Caco-2 (cell line): ENCODE measurements at regions not wholly inside any gene's neighbourhood (a gene's known extent, or its start where the extent isn't known, plus 50 kb on each side); places are given as distances from the start of the nearest gene placed in this dataset.

Experiments used
- BruUV-seq: library from RNA; stranded (reverse); fragments of 400-500 nt; replicated peaks from 2 replicates; lab custom pipeline; 2021; lab: Mats Ljungman, UMichigan
- CTCF ChIA-PET: fragments of 300-600 bp; sonication (Branson Sonifier 250); formaldehyde crosslinking; loops from one replicate; lab custom pipeline; 2022; ENCODE audit warnings: antibody characterized with exemption; lab: Charles Lee
- POLR2A ChIA-PET: fragments of 300-600 bp; sonication (Branson Sonifier 250); formaldehyde crosslinking; loops from one replicate; lab custom pipeline; 2022; ENCODE audit warnings: antibody characterized with exemption; lab: Charles Lee
- DNase-seq, 2 experiments: peaks; one replicate each; pipeline versions ENCODE4 v3.0.0 to v3.0.0-alpha.2; 2020 to 2022
- H3K27me3 ChIP-seq: replicated peaks from 2 replicates; pipeline ENCODE4 v1.6.0; 2011; ENCODE audit warnings: low read length; ENCODE audit not compliant: control insufficient read depth, insufficient read depth
- H3K36me3 ChIP-seq: 2 replicates; pipeline ENCODE4 v1.5.1; 2011; ENCODE audit warnings: low read length; ENCODE audit not compliant: control insufficient read depth, insufficient read depth
- H3K4me1 ChIP-seq: fragments of 250-450 bp; sonication (Bioruptor Pico); 2 replicates; pipeline ENCODE4 v1.5.1; 2020; ENCODE audit warnings: mild to moderate bottlenecking
- H3K4me3 ChIP-seq: 2 replicates; pipeline ENCODE4 v1.5.1; 2011; ENCODE audit warnings: low read depth, mild to moderate bottlenecking, control low read depth, low read length
- H3K9me3 ChIP-seq: fragments of 250-450 bp; sonication (Bioruptor Pico); 2 replicates; pipeline ENCODE4 v1.5.1; 2020; ENCODE audit warnings: mild to moderate bottlenecking, moderate library complexity
- H3K27ac Mint-ChIP-seq: one replicate; pipeline ENCODE4 v1.8.0; 2022; ENCODE audit warnings: mixed read lengths; ENCODE audit not compliant: unreplicated experiment
- H3K27me3 Mint-ChIP-seq: one replicate; pipeline ENCODE4 v1.8.0; 2022; ENCODE audit warnings: mixed read lengths; ENCODE audit not compliant: insufficient read depth, unreplicated experiment
- H3K36me3 Mint-ChIP-seq: one replicate; pipeline ENCODE4 v1.8.0; 2022; ENCODE audit warnings: mild to moderate bottlenecking, mixed read lengths; ENCODE audit not compliant: insufficient read depth, unreplicated experiment
- H3K4me1 Mint-ChIP-seq: one replicate; pipeline ENCODE4 v1.8.0; 2022; ENCODE audit warnings: low read depth, mixed read lengths; ENCODE audit not compliant: unreplicated experiment
- H3K4me3 Mint-ChIP-seq: one replicate; pipeline ENCODE4 v1.8.0; 2022; ENCODE audit warnings: mild to moderate bottlenecking, moderate library complexity, mixed read lengths; ENCODE audit not compliant: unreplicated experiment
- H3K9me3 Mint-ChIP-seq: one replicate; pipeline ENCODE4 v1.8.0; 2022; ENCODE audit warnings: mixed read lengths; ENCODE audit not compliant: unreplicated experiment
- intact Hi-C: fragments of 100-400 bp; cut with micrococcal nuclease; formaldehyde crosslinking; loops from one replicate; pipeline ENCODE4 v1.10.0; 2022; ENCODE audit not compliant: unreplicated experiment
- TF ChIP-seq, protein P1 (sequence below), 2 experiments: fragments of 200-600 bp in 1 of 2; IDR thresholded peaks; 1 replicate in 1 of 2; 2 replicates in 1 of 2; pipeline versions ENCODE4 v1.5.1 to v1.8.0; 2011 to 2022; ENCODE audit warnings: antibody characterized with exemption in 1 of 2, control low read depth in 1 of 2, inconsistent platforms in 1 of 2, low read depth in 1 of 2, low read length in 1 of 2, mild to moderate bottlenecking in 1 of 2, moderate library complexity in 1 of 2; ENCODE audit not compliant: insufficient read depth in 1 of 2, severe bottlenecking in 1 of 2, unreplicated experiment in 1 of 2

DNA sequence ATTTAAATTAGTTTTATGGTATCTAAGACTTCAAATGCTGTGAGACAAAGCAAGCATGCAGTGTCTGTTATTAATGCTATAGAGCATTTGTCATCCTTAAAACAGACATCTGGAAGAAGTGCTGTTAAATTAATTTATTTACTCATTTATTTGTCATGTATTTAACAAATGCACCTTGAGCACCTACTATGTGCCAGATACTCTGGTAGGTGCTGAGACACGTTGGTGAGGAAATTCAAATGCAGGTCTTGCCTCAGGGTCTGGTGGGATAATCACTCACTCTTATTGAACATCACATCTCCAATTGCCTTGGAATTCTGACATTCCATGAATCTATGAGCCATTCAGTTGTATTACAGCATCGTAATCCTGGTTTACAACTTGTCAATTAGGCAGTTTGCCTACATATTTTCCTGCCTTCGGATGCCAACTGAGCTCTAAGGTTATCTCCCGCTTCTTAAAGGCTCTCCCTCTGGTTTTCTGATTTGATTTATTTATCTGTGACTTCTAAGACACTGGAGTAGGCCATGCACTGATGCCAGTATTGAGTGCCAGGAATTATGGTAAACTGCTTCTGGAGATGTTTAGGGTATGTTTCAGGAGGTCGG, 56.0 kb upstream of the RPS23 start:
- CTCF ChIA-PET: no interaction called here
- POLR2A ChIA-PET: no interaction called here
- BruUV-seq: no TSS peak
- no peak overlapping the region for H3K27ac Mint-ChIP-seq
- TF ChIP-seq, protein P1, sequence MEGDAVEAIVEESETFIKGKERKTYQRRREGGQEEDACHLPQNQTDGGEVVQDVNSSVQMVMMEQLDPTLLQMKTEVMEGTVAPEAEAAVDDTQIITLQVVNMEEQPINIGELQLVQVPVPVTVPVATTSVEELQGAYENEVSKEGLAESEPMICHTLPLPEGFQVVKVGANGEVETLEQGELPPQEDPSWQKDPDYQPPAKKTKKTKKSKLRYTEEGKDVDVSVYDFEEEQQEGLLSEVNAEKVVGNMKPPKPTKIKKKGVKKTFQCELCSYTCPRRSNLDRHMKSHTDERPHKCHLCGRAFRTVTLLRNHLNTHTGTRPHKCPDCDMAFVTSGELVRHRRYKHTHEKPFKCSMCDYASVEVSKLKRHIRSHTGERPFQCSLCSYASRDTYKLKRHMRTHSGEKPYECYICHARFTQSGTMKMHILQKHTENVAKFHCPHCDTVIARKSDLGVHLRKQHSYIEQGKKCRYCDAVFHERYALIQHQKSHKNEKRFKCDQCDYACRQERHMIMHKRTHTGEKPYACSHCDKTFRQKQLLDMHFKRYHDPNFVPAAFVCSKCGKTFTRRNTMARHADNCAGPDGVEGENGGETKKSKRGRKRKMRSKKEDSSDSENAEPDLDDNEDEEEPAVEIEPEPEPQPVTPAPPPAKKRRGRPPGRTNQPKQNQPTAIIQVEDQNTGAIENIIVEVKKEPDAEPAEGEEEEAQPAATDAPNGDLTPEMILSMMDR (IDR thresholded peaks at IDR 0.05; ENCODE audit: insufficient read depth in 1 of 2, low read depth in 1 of 2, low read length in 1 of 2, severe bottlenecking in 1 of 2, unreplicated experiment in 1 of 2): no peak
- no peaks in the 10 kb centered on the region for H3K27me3 Mint-ChIP-seq
- Histone ChIP-seq H3K4me3 (no peak overlapping the region), H3K36me3 (no peaks in the 10 kb centered on the region), H3K27me3 (no peaks in the 10 kb centered on the region), H3K4me1 (no peaks in the 10 kb centered on the region), H3K9me3 (no peaks in the 10 kb centered on the region; the same call in 1 of the 2 replicates)
- DNase-seq: no peak
- H3K4me3 Mint-ChIP-seq: no peak overlapping the region
- no peaks in the 10 kb centered on the region for H3K4me1 Mint-ChIP-seq
- peaks cover 2% of the 10 kb centered on the region for H3K9me3 Mint-ChIP-seq
- H3K36me3 Mint-ChIP-seq: no peaks in the 10 kb centered on the region
- intact Hi-C loops: no loop called here

DNA sequence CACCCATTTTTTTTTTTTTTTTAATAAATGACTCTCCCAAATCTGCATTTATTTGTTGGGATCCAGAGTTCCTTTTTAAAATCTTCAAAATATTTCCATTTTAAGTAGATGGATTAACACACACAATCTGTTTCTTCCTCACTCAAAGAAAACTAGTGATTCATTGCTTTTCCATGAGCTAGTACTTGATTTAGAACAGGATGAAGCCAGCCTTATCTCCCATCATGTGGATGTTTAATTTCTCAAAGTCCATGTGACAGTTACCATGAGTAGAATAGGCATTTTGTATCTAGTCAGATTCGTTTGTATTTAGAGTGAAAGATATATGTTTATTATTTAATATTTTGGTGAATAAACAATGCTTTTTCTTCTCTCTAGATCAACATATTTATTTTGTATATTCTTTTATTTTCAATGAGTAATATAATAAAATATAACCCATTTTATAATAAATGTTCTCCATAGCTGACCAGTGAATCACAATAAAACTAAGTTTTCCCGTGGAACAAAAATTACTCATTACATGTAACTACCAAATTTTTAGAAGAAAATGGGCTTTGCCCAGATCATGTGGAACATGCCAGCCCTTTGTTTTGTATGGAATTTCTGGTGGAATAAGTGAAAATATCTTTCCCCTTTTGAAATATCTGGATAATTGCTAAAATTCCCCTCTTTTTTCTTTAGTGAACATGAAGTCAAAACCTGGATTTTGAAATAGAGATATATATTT, 54.9 kb upstream of the RPS23 start:
- no TSS peak for BruUV-seq
- Mint-ChIP-seq H3K27ac (no peak overlapping the region), H3K9me3 (peaks cover 13% of the 10 kb centered on the region), H3K4me3 (no peak overlapping the region), H3K4me1 (no peaks in the 10 kb centered on the region), H3K36me3 (no peaks in the 10 kb centered on the region), H3K27me3 (no peaks in the 10 kb centered on the region)
- no peaks in the 10 kb centered on the region for H3K27me3 ChIP-seq
- H3K36me3 ChIP-seq: no peaks in the 10 kb centered on the region
- ChIA-PET POLR2A (no interaction called here), CTCF (interaction anchor here (0.6 to 0.7 kb wide), 2 partner anchors 14 to 1082 kb away, joined by 3 to 4 read pairs; no protein-coding TSS in a partner anchor)
- no peak for DNase-seq
- H3K4me1 ChIP-seq: no peaks in the 10 kb centered on the region
- intact Hi-C loops: no loop called here
- no peak overlapping the region for H3K4me3 ChIP-seq
- TF ChIP-seq, protein P1 (IDR thresholded peaks at IDR 0.05; ENCODE audit: insufficient read depth in 1 of 2, low read depth in 1 of 2, low read length in 1 of 2, severe bottlenecking in 1 of 2, unreplicated experiment in 1 of 2): no peak
- H3K9me3 ChIP-seq: no peaks in the 10 kb centered on the region; the same call in 1 of the 2 replicates

DNA sequence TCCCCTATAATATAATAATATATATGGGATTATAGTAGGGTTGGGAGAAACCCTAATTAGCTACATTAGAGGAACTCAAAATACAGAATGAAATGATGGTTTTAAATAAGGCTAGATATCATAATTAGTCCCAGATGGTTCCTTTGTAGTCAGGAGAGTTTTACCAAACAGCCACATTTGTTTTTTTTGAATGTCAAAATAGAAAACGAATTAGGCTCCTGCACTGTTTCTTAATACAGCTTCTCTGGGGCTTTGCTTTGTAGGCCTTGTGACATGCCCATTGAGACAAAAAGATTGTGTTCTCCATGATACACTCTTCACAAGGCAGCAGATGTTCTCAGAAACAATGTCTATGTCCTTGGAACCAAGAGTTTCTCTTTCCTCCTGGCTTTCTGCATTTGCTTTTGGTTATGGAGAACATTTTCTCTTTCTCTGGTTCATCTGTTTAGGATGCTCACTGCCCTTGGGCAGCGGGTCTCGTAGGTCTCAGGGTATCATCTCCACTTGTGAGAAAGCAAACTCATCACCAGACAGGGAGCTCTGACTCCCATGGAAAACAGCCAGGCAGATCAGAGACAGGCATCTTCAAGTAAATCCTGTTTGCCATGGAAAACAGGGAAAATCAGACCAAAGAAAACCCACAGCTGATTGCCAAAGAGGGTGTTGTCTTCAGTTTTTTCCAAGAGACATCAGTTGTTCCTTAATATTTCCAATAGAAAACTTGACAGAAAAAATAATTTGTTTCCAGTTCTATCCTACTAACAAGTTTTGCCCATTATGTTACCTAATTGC, 54.1 kb upstream of the RPS23 start:
- no peak for DNase-seq
- Histone ChIP-seq H3K9me3 (no peaks in the 10 kb centered on the region; the same call in 1 of the 2 replicates), H3K4me1 (no peaks in the 10 kb centered on the region), H3K36me3 (no peaks in the 10 kb centered on the region), H3K27me3 (no peaks in the 10 kb centered on the region), H3K4me3 (no peak overlapping the region)
- Mint-ChIP-seq H3K27me3 (no peaks in the 10 kb centered on the region), H3K36me3 (no peaks in the 10 kb centered on the region), H3K27ac (no peak overlapping the region), H3K4me1 (no peaks in the 10 kb centered on the region), H3K4me3 (no peak overlapping the region), H3K9me3 (peaks cover 14% of the 10 kb centered on the region)
- intact Hi-C loops: no loop called here
- BruUV-seq: no TSS peak
- TF ChIP-seq, protein P1 (IDR thresholded peaks at IDR 0.05; ENCODE audit: insufficient read depth in 1 of 2, low read depth in 1 of 2, low read length in 1 of 2, severe bottlenecking in 1 of 2, unreplicated experiment in 1 of 2): no peak
- CTCF ChIA-PET: interaction anchor here (0.6 to 0.7 kb wide), 2 partner anchors 15 to 1083 kb away, joined by 3 to 4 read pairs; no protein-coding TSS in a partner anchor
- POLR2A ChIA-PET: no interaction called here
